ENCODE measurements at regions not wholly inside any gene's neighbourhood (a gene's known extent, or its start where the extent isn't known, plus 50 kb on each side); places are given as distances from the start of the nearest gene placed in this dataset.

- H3K27me3 ChIP-seq, result no peaks in the 10 kb centered on the region
- H3K9me3 ChIP-seq, result no peaks in the 10 kb centered on the region
- no peak overlapping the region for H3K4me3 ChIP-seq
- intact Hi-C loops (cut with DNase I), result no loop called here
- no peaks in the 10 kb centered on the region for H3K36me3 ChIP-seq
- no peaks in the 10 kb centered on the region for H3K4me1 ChIP-seq (ENCODE audit: insufficient read depth)
- TF ChIP-seq CTCF (IDR thresholded peaks at IDR 0.05) (no peak), POLR2A (IDR thresholded peaks at IDR 0.05) (no peak), EP300 (IDR thresholded peaks at IDR 0.05) (no peak)
- WGBS, 3 donors, result 79 to 85% (median 82%) methylated on average over 2 of the region's 2 CpGs
- DNase-seq, result no peak
- no peak overlapping the region for H3K27ac ChIP-seq
These were observed 971.7 kb upstream of the GYPC start for GRCh38 chr2:125684256-125684655.

DNA sequence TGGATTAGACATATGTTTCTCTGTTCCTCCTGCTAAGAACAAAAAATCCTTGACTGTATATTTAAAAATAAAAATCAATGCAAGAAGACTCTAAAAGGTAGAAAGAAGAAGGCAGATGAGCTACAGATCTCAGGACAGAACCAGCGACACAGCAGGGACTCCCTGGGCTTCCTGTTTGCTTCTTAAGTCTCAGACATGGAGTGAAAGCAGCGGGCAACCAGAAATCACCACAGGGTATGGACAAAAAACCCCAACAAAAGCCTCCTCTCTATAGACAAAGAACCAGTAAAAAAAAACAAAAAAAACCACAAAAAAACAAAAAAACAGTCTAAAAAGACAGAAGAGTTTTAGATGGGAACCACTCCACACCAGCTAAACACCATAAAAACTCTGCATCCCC lies 971.0 kb upstream of the GYPC start:
- WGBS, 3 donors, result 71 to 74% (median 73%) methylated on average over 2 of the region's 2 CpGs
- Histone ChIP-seq H3K4me3 (no peak overlapping the region), H3K27ac (no peak overlapping the region), H3K9me3 (no peaks in the 10 kb centered on the region), H3K4me1 (ENCODE audit: insufficient read depth) (no peaks in the 10 kb centered on the region), H3K36me3 (no peaks in the 10 kb centered on the region), H3K27me3 (no peaks in the 10 kb centered on the region)
- no peak for TF ChIP-seq EP300 (IDR thresholded peaks at IDR 0.05)
- no peak for TF ChIP-seq POLR2A (IDR thresholded peaks at IDR 0.05)
- no peak for TF ChIP-seq CTCF (IDR thresholded peaks at IDR 0.05)
- intact Hi-C loops (cut with DNase I), result no loop called here
- no peak for DNase-seq

DNA sequence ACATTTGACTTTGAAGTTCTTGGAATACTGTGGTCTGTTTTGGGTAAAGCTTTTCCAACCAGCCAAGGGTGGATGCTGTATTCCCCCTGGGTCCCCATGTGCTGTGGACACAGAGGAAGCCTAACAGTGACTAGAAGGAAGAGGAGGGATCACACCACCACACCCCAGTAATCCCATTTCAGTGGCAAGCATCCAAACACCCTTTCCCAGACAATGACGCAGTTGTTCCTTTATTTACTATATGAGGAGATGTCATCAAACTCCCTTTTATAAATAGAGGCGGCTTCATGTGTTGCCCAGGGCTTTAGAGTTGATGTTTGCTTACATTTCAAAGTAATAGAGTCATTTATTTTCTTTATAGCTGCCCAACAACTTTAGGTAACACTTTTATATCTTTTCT lies 959.4 kb upstream of the GYPC start:
- Histone ChIP-seq H3K4me3 (no peak overlapping the region), H3K27ac (no peak overlapping the region)
- WGBS, 3 donors, result 30 to 63% (median 30%) methylated on average over 2 of the region's 2 CpGs

DNA sequence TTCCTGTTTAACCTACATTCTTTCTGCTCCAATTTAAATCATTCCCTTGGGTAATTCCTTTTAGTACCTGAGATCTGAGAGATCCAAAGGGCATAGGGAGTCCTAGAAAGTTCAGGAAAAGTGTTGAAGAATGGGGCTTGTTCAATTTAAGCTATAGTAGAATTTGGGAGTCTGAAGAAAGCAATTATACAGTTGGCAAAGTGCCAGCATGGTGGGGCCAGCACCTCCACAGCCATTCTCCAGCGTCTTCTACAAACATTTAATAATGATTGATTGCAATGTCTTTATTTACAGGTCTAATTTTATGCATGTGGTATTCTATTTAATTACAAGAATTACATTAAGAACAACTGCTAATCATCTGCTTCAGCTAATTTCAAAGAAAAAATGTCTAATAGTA lies 957.7 kb upstream of the GYPC start:
- H3K4me1 ChIP-seq (ENCODE audit: insufficient read depth), result no peaks in the 10 kb centered on the region
- no peaks in the 10 kb centered on the region for H3K36me3 ChIP-seq
- DNase-seq, result no peak
- no peaks in the 10 kb centered on the region for H3K27me3 ChIP-seq
- H3K4me3 ChIP-seq, result no peak overlapping the region
- H3K9me3 ChIP-seq, result no peaks in the 10 kb centered on the region
- TF ChIP-seq EP300 (IDR thresholded peaks at IDR 0.05) (no peak), CTCF (IDR thresholded peaks at IDR 0.05) (no peak), POLR2A (IDR thresholded peaks at IDR 0.05) (no peak)
- H3K27ac ChIP-seq, result no peak overlapping the region
- WGBS, 3 donors, result 17 to 23% (median 19%) methylated on average over 1 of the region's 1 CpG
- intact Hi-C loops (cut with DNase I), result no loop called here

More for the DNA sequence above, 959.4 kb upstream of the GYPC start:
- TF ChIP-seq POLR2A (IDR thresholded peaks at IDR 0.05) (no peak), EP300 (IDR thresholded peaks at IDR 0.05) (no peak), CTCF (IDR thresholded peaks at IDR 0.05) (no peak)
- Histone ChIP-seq H3K27me3 (no peaks in the 10 kb centered on the region), H3K9me3 (no peaks in the 10 kb centered on the region), H3K4me1 (ENCODE audit: insufficient read depth) (no peaks in the 10 kb centered on the region), H3K36me3 (no peaks in the 10 kb centered on the region)
- intact Hi-C loops (cut with DNase I), result no loop called here
- DNase-seq, result no peak

DNA sequence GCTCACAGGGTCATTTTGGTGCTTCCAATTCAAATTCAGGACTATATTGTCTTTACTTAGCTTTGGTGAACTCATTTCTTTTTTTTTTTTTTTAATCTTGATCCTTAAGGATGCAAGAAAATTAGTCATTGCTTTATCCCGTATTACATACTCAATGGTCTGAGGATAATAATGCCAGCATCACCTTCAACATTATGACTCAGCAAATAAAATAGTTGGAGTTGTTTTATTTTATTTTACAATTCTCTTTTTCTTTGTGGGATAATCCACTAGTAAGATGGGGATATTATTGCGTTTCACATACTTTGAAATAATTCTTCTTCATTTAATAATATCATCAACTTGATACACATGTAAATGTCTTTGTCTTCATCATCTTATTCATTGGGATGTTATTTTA lies 954.9 kb upstream of the GYPC start:
- 82 to 88% (median 85%) methylated on average over 2 of the region's 2 CpGs for WGBS, 3 donors
- no peaks in the 10 kb centered on the region for H3K36me3 ChIP-seq
- H3K4me1 ChIP-seq (ENCODE audit: insufficient read depth), result no peaks in the 10 kb centered on the region
- H3K27ac ChIP-seq, result no peak overlapping the region
- intact Hi-C loops (cut with DNase I), result no loop called here
- no peak for DNase-seq
- H3K27me3 ChIP-seq, result no peaks in the 10 kb centered on the region
- no peak overlapping the region for H3K4me3 ChIP-seq
- H3K9me3 ChIP-seq, result no peaks in the 10 kb centered on the region
- no peak for TF ChIP-seq CTCF (IDR thresholded peaks at IDR 0.05)
